VCaP (cell line): ENCODE measurements at regions not wholly inside any gene's neighbourhood (a gene's known extent, or its start where the extent isn't known, plus 50 kb on each side); places are given as distances from the start of the nearest gene placed in this dataset.
"Not testable (repeated sequence)": the region's sequence is repeated elsewhere in the genome, so short reads cannot be mapped to it uniquely, and the experiment has no call there.

Experiments used
- H3K27ac ChIP-seq: fragments of 450-650 bp; 2 replicates; pipeline ENCODE4 v1.5.1; 2017
- TF ChIP-seq, protein P1 (sequence below): fragments of 450-650 bp; conservative IDR thresholded peaks from 2 replicates; pipeline ENCODE4 v1.5.1; 2017; ENCODE audit warnings: mild to moderate bottlenecking, moderate library complexity

- TF ChIP-seq, protein P1, sequence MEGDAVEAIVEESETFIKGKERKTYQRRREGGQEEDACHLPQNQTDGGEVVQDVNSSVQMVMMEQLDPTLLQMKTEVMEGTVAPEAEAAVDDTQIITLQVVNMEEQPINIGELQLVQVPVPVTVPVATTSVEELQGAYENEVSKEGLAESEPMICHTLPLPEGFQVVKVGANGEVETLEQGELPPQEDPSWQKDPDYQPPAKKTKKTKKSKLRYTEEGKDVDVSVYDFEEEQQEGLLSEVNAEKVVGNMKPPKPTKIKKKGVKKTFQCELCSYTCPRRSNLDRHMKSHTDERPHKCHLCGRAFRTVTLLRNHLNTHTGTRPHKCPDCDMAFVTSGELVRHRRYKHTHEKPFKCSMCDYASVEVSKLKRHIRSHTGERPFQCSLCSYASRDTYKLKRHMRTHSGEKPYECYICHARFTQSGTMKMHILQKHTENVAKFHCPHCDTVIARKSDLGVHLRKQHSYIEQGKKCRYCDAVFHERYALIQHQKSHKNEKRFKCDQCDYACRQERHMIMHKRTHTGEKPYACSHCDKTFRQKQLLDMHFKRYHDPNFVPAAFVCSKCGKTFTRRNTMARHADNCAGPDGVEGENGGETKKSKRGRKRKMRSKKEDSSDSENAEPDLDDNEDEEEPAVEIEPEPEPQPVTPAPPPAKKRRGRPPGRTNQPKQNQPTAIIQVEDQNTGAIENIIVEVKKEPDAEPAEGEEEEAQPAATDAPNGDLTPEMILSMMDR = no peak
- H3K27ac ChIP-seq = no peak overlapping the region
Observed at GRCh38 chr18:55665506-55665905, 77.5 kb upstream of the TCF4 start.

DNA sequence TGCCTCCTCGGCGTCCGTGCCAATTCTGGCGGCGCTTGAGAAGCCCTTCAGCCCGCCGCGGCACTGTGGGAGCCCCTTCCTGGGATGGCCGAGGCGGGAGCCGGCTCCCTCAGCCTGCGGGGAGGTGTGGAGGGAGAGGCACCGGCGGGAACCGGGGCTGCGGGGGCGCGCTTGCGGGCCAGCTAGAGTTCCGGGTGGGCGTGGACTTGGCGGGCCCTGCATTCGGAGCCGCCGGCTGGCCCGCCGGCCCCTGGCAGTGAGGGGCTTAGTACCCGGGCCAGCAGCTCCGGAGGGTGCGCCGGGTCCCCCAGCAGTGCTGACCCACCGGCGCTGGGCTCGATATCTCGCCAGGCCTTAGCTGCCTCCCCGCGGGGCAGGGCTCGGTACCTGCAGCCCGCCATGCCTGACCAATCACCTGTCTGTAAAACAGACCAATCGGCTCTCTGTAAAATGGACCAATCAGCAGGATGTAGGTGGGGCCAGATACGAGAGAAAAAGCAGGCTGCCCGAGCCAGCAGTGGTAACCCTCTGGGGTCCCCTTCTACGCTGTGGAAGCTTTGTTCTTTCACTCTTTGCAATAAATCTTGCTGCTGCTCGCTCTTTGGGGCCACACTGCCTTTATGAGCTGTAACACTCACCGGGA is 76.9 kb upstream of the TCF4 start:
- not testable (repeated sequence) for H3K27ac ChIP-seq

GRCh38 chr18:55663891-55664290 is 75.9 kb upstream of the TCF4 start:
- TF ChIP-seq, protein P1 = no peak
- H3K27ac ChIP-seq = no peak overlapping the region

DNA sequence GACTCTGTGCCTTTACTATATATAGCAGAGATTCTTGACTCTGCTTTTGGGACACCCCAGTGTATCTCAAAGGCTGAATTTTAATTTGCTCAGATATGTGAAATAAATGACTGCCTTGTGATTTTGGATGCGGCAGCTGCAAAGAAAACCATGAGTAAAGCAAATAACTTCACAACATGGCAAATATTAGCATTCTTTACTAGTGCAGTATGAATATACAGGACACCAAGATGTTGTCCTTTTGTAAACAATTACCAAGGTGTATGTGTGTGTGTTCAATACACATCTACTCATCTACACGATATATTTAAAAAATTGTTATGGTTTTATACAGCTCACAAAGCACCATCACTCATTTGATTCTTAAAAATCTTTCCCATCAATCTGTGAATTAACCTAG is 70.6 kb upstream of the TCF4 start:
- TF ChIP-seq, protein P1 = no peak
- no peak overlapping the region for H3K27ac ChIP-seq

DNA sequence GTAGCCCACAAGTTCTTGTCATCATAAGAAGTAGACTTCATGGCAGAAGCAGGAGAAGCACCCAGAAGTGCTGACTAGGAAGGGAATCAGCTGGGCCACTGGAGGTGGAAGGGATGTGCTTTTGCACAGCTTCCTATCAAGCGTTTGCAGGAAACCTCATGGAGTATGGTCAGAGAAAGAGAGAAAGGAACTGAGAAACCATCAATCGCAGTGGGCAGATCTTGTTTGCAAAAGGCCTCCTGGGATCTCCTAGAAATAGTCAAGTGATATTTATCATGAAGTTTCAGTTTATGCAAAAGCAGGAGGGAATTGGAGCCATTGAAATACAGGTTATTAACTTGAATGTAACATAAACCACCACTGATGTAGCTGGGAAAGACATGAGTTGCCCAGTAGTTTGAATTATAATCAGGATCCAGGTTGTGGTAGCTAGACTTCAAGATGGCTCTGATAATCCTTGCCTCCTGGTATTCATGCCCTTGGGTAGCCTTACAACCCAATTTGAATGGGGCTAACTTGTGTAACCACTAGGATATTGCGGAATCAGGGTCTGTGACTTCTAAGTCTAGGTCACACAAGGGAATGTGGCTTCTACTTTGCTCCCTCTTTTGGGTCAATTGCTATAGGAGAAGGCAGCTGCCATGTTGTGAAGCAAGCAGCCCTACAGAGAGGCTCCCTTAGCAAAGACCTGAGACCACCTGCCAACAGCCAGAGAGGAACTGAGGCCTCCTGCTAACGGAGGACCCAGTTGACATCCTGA is 69.8 kb upstream of the TCF4 start:
- TF ChIP-seq, protein P1 = no peak
- no peak overlapping the region for H3K27ac ChIP-seq

DNA sequence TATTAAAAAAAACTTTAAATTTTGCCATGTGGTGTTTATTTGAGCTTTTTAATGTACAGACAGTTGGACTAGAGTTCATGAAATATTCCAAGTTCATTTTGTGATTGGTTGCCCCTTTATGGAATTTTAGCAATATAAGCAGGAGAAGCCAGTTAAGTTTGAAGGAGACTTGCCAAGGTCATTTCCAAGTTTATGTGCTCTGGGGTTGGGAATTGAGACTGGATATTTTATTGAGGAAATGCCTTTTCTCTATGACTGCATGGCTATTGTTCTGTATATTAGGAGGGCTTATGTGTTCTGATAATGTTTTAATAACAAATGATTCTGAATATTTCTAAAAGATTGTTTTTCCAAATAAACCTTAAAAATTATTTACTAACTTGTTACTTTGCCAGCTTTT is 67.0 kb upstream of the TCF4 start:
- no peak overlapping the region for H3K27ac ChIP-seq
- TF ChIP-seq, protein P1 = no peak

DNA sequence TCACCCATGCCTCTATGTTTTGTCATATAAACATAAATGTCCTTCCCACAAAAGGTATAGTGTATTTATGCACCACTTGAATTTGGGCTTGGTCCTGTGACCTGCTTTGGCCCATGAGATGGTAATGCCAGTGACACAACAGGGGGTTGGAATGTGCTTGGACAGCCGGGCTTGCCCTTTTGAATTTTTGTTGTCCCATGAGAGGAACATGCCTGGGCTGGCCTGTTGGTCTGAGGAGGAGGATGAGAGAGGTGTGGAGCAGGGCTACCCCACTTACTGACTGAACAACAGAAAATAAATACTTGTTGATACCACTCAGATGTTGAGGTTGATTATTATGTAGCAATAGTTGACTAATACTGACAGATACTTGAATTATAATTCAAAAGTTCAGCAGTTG is 63.2 kb upstream of the TCF4 start:
- H3K27ac ChIP-seq = no peak overlapping the region
- TF ChIP-seq, protein P1 = no peak

- H3K27ac ChIP-seq = no peak overlapping the region
- TF ChIP-seq, protein P1 = no peak
Observed at GRCh38 chr18:55650363-55650870, 62.4 kb upstream of the TCF4 start.
